Brain microvascular endothelial cell (primary cell): ENCODE measurements at regions not wholly inside any gene's neighbourhood (a gene's known extent, or its start where the extent isn't known, plus 50 kb on each side); places are given as distances from the start of the nearest gene placed in this dataset.
"Not testable (repeated sequence)": the region's sequence is repeated elsewhere in the genome, so short reads cannot be mapped to it uniquely, and the experiment has no call there.

Experiments
- DNase-seq: peaks from one replicate; pipeline ENCODE4 v3.0.0-alpha.2; 2020
- H3K27ac ChIP-seq: fragments of 250-450 bp; sonication (Bioruptor Pico); 2 replicates; pipeline ENCODE4 v1.5.1; 2020; ENCODE audit warnings: mild to moderate bottlenecking, moderate library complexity
- H3K27me3 ChIP-seq: fragments of 250-450 bp; sonication (Bioruptor Pico); replicated peaks from 2 replicates; pipeline ENCODE4 v1.5.1; 2020; ENCODE audit warnings: mild to moderate bottlenecking
- H3K36me3 ChIP-seq: fragments of 250-450 bp; sonication (Bioruptor Pico); replicated peaks from 2 replicates; pipeline ENCODE4 v1.5.1; 2020; ENCODE audit warnings: mild to moderate bottlenecking
- H3K4me3 ChIP-seq: 2 replicates; pipeline ENCODE4 v1.5.1; 2011; ENCODE audit warnings: low read depth, mild to moderate bottlenecking, control low read depth, low read length, moderate library complexity
- in situ Hi-C: cut with HindIII; loops from 2 replicates; pipeline ENCODE4 v1.10.0; 2017; ENCODE audit warnings: low sequenced_read_pairs, low pct_ligation_motif_present

DNA sequence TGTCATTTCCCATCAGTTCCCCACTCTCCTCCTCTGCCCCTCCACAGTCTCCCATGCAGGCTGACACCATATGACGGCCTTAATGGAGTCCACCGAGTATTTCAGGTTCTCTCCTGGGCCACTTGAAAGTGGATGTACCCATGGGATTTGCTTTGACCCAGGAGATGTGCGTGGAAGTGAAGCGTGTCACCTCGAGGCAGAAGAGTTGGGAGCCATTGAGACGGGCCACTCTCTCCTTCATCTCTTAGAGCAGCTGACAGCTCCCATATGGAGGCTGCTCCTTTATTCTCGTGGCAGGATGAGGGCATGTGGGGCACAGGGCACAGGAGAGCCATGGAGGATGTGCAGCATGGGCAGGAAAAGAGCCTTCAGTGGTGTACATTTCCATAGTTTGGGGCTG, 144.7 kb upstream of the CRYM start:
- H3K27ac ChIP-seq, DNase-seq, in situ Hi-C loops, H3K4me3 ChIP-seq, H3K27me3 ChIP-seq, H3K36me3 ChIP-seq: not testable (repeated sequence)

DNA sequence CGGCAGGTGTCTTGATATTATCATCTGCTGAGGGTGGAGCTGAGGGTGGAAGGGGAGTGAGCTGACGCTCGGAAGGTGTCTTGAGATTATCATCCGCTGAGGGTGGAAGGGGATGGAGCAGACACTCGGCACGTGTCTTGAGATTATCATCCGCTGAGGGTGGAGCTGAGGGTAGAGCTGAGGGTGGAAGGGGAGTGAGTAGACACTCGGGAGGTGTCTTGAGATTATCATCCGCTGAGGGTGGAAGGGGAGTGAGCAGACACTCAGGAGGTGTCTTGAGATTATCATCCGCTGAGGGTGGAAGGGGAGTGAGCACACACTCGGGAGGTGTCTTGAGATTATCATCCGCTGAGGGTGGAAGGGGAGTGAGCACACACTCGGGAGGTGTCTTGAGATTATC, 126.6 kb upstream of the CRYM start:
- H3K27me3 ChIP-seq, H3K4me3 ChIP-seq, H3K36me3 ChIP-seq, in situ Hi-C loops, H3K27ac ChIP-seq, DNase-seq: not testable (repeated sequence)

GRCh38 chr16:21397866-21398265, 119.8 kb upstream of the CRYM start:
- H3K4me3 ChIP-seq, H3K27me3 ChIP-seq, in situ Hi-C loops, H3K27ac ChIP-seq, DNase-seq, H3K36me3 ChIP-seq: not testable (repeated sequence)

GRCh38 chr16:21396545-21396944, 118.5 kb upstream of the CRYM start:
- H3K27me3 ChIP-seq, DNase-seq, in situ Hi-C loops, H3K36me3 ChIP-seq, H3K4me3 ChIP-seq, H3K27ac ChIP-seq: not testable (repeated sequence)

DNA sequence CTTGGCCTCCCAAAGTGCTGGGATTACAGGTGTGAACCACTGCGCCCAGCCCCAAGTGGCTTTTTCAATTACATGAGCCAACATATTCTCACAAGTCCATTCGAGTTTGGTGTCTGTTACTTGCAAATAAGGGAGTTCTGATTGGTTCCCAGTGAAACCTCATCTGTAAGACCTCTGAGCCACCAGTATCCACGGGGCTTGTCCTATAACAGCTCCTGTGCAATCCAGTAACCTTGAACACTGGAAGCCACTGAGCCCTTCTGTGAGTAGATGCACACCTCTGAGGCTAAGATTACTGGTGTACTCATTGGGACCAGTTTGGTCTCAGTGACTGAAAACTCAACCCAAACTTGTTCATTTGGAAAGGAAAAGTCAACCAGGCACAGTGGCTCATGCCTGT, 112.5 kb upstream of the CRYM start:
- H3K27ac ChIP-seq, H3K27me3 ChIP-seq, H3K4me3 ChIP-seq, H3K36me3 ChIP-seq, in situ Hi-C loops, DNase-seq: not testable (repeated sequence)

DNA sequence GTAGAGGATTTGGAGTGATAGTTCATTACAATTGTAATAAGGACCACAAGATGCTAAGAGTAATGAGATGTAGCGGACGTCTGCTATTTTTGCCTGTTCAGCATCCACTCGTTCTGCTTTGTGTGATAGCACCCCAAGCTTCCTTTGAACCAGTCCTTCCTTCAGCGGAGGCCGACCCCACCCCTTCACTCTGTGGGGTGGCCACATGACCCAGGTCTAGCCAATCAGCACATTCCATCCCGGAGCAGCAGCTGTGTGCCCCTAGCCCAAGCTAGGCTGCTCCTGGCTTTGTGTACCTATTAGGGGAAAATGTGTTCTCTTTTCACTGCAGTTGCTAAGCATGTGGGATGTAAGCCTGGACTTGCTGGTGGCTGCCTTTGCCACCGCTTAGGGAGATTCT, 111.8 kb upstream of the CRYM start:
- H3K27me3 ChIP-seq, in situ Hi-C loops, H3K36me3 ChIP-seq, H3K4me3 ChIP-seq, DNase-seq, H3K27ac ChIP-seq: not testable (repeated sequence)

GRCh38 chr16:21387757-21388156, 109.7 kb upstream of the CRYM start:
- H3K27me3 ChIP-seq, H3K27ac ChIP-seq, DNase-seq, H3K36me3 ChIP-seq, H3K4me3 ChIP-seq, in situ Hi-C loops: not testable (repeated sequence)

GRCh38 chr16:21386201-21386915, 108.3 kb upstream of the CRYM start:
- in situ Hi-C loops, H3K27ac ChIP-seq, DNase-seq, H3K4me3 ChIP-seq, H3K36me3 ChIP-seq, H3K27me3 ChIP-seq: not testable (repeated sequence)

GRCh38 chr16:21383682-21384081, 105.6 kb upstream of the CRYM start:
- H3K27ac ChIP-seq, DNase-seq, H3K27me3 ChIP-seq, in situ Hi-C loops, H3K4me3 ChIP-seq, H3K36me3 ChIP-seq: not testable (repeated sequence)

DNA sequence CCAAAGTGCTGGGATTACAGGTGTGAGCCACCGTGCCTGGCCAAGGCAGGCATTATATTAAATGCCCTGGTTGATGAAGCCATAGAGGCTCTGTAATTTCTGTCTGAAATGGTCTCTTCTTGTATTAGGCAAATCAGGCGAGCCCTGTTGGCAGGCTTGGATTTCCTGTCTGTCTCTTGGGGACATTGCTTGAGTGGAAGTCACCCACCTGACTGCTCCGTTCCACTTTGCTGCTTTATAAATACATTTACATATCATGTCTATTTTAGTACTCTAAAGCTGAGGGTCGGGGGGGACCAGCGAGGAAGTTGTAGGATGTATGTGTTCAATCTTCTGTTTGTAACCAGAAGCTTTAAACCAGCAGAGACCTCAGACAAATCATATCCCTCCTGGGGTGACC, 101.6 kb upstream of the CRYM start:
- H3K36me3 ChIP-seq, DNase-seq, H3K27me3 ChIP-seq, H3K27ac ChIP-seq, H3K4me3 ChIP-seq, in situ Hi-C loops: not testable (repeated sequence)

DNA sequence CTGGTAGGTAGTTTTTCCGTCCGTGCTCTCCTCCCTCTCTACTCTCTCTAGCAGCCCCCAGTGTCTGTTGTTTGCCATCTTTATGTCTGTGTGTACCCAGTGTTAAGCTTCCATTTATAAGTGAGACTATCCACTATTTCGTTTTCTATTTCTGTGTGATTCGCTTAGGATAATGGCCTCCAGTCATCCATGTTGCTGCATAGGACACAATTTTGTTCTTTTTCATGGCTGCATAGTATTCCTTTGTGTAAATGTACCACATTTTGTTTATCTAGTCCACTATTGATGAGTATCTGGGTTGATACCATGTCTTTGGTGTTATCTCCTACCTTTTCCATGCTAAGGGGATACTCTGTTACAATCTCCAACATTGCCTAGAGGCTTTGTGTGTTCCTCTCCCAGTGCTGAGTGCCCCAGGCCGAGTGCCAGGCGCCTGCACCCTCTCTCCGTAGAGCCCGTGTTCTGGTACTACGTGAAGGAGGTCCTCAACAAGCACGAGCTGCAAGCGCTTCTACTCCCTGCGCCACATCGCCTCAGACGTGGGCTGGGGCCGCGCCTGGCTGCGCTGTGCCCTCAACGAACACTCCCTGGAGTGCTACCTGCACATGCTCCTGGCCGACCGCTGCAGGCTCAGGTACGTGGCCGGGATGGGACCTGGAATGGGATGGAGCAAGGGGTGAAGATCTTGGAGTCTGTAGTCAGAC, 98.3 kb upstream of the CRYM start:
- in situ Hi-C loops, H3K36me3 ChIP-seq, H3K27me3 ChIP-seq, H3K4me3 ChIP-seq, DNase-seq, H3K27ac ChIP-seq: not testable (repeated sequence)

DNA sequence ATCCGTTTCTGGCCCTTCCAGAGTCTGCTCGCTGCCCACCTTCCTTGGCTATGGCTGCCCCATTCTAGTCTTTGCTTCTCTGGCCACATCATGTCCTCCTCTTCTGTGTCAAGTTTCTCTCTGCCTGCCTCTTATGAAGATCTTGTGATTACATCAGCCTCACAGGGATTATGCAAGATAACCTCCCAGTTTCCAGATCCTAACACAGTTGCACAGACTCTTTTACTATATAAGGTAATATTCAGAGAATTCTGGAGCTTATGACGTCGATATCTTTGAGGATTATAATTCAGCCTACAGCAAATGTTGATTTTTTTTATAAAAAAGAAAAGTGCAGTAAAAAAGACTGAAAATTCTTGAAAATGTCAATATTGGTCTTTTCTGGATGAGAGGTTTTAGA, 97.2 kb upstream of the CRYM start:
- H3K4me3 ChIP-seq, H3K36me3 ChIP-seq, H3K27me3 ChIP-seq, H3K27ac ChIP-seq, in situ Hi-C loops, DNase-seq: not testable (repeated sequence)

GRCh38 chr16:21373454-21373853, 95.4 kb upstream of the CRYM start:
- in situ Hi-C loops, DNase-seq, H3K27ac ChIP-seq, H3K27me3 ChIP-seq, H3K36me3 ChIP-seq, H3K4me3 ChIP-seq: not testable (repeated sequence)

DNA sequence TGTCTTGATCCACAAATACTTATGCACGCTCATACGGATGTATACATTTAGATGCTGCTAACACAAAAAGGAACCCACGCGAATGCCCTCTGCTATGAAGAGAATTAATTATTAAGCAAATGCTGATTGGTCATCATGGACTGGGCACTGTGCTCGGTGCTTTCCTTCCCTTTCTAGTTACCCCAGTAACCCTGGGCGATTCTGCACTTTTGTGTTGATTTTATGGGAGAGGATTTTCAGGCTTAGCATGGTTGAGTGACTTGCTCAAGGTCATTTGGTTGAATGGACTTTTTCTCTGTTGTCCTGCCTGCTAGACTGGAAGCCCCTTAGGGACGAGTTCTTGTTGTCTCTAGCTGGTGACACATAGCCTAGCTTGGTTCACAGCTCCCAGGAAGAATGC, 94.8 kb upstream of the CRYM start:
- DNase-seq, H3K27ac ChIP-seq, H3K27me3 ChIP-seq, H3K36me3 ChIP-seq, H3K4me3 ChIP-seq, in situ Hi-C loops: not testable (repeated sequence)

- H3K27me3 ChIP-seq, H3K36me3 ChIP-seq, H3K4me3 ChIP-seq, H3K27ac ChIP-seq, DNase-seq, in situ Hi-C loops: not testable (repeated sequence)
Measured at GRCh38 chr16:21372162-21372835, 94.2 kb upstream of the CRYM start.
